K562 (cell line): ENCODE measurements at regions not wholly inside any gene's neighbourhood (a gene's known extent, or its start where the extent isn't known, plus 50 kb on each side); places are given as distances from the start of the nearest gene placed in this dataset.

Source experiments
- ATAC-seq: fragments of 200-7000 bp; cut with Tn5 transposase; 3 replicates; pipeline ENCODE4 v1.9.1; 2020; ENCODE audit warnings: moderate library complexity
- BruUV-seq: library from RNA; stranded (reverse); fragments of 400-500 nt; replicated peaks from 2 replicates; lab custom pipeline; 2021; lab: Mats Ljungman, UMichigan
- CTCF ChIA-PET: fragments of 300-600 bp; formaldehyde crosslinking; extraction: SDS; loops from one replicate; lab custom pipeline; 2021; ENCODE audit warnings: low intra/inter-chr PET ratio; lab: Yijun Ruan, JAX
- POLR2A ChIA-PET: fragments of 300-600, 350-650 bp; sonication (Branson Sonifier 250); formaldehyde crosslinking; extraction: SDS; loops from one replicate; lab custom pipeline; 2021; ENCODE audit warnings: antibody characterized with exemption, inconsistent platforms; lab: Yijun Ruan, JAX
- DNase-seq, 4 experiments: peaks; one replicate each; pipeline versions ENCODE4 v3.0.0 to v3.0.0-alpha.2; 2011 to 2018; ENCODE audit warnings: low spot score in 3 of 4, mixed read lengths in 3 of 4; ENCODE audit errors: extremely low read depth in 1 of 4
- FAIRE-seq: peaks from 2 replicates; lab custom pipeline; 2011; peaks lifted over from hg19 to GRCh38; lab: Jason Lieb, UNC
- H2AFZ ChIP-seq: 2 replicates; pipeline ENCODE4 v1.6.0; 2011; ENCODE audit warnings: low read depth, low read length, control low read depth, inconsistent platforms
- H3K27ac ChIP-seq: fragments of 200-600 bp; 3 replicates; pipeline ENCODE4 v1.8.0; 2011; ENCODE audit warnings: low read depth, mild to moderate bottlenecking, control low read depth, inconsistent platforms, low read length, moderate library complexity, mixed read lengths; ENCODE audit errors: extremely low read depth
- H3K27me3 ChIP-seq, 2 experiments: fragments of 300-600 bp in 1 of 2; 2 replicates in 1 of 2; 3 replicates in 1 of 2; pipeline versions ENCODE4 v1.6.0 to v1.8.0; 2011; ENCODE audit warnings: inconsistent platforms in 2 of 2, low read length in 2 of 2, mild to moderate bottlenecking in 1 of 2, mixed read lengths in 1 of 2, moderate library complexity in 1 of 2; ENCODE audit not compliant: control insufficient read depth in 2 of 2, insufficient read depth in 2 of 2
- H3K36me3 ChIP-seq: fragments of 300-600 bp; 3 replicates; pipeline ENCODE4 v1.8.0; 2011; ENCODE audit warnings: mild to moderate bottlenecking, low read length, inconsistent platforms; ENCODE audit not compliant: control insufficient read depth, insufficient read depth
- H3K4me1 ChIP-seq, 2 experiments: fragments of 200-600 bp in 1 of 2; replicated peaks in 1 of 2; 2 replicates in 1 of 2; 3 replicates in 1 of 2; pipeline versions ENCODE4 v1.5.1 to v1.8.0; 2011; ENCODE audit warnings: inconsistent platforms in 2 of 2, low read length in 2 of 2, mild to moderate bottlenecking in 1 of 2, mixed read lengths in 1 of 2, moderate library complexity in 1 of 2; ENCODE audit not compliant: control insufficient read depth in 2 of 2, insufficient read depth in 2 of 2
- H3K4me2 ChIP-seq: 2 replicates; pipeline ENCODE4 v1.6.1; 2011; ENCODE audit warnings: low read length, control low read depth, inconsistent platforms, mixed read lengths; ENCODE audit not compliant: insufficient read depth
- H3K4me3 ChIP-seq: fragments of 200-600 bp; sonication (generic), shearing (Covaris generic); 2 replicates; pipeline ENCODE4 v1.5.1; 2016; ENCODE audit warnings: control low read depth, inconsistent platforms
- H3K79me2 ChIP-seq: fragments of 200-600 bp; 3 replicates; pipeline ENCODE4 v1.8.0; 2011; ENCODE audit warnings: low read length, inconsistent platforms; ENCODE audit not compliant: control insufficient read depth, insufficient read depth
- H3K9ac ChIP-seq, 2 experiments: 2 replicates each; pipeline versions ENCODE4 v1.6.0 to v1.6.1; 2011; ENCODE audit warnings: low read depth in 2 of 2, low read length in 2 of 2, control low read depth in 1 of 2, inconsistent platforms in 1 of 2, mild to moderate bottlenecking in 1 of 2, mixed read lengths in 1 of 2; ENCODE audit not compliant: insufficient read depth in 1 of 2
- H3K9me1 ChIP-seq: one replicate; pipeline ENCODE4 v1.6.0; 2011; ENCODE audit warnings: inconsistent platforms, mild to moderate bottlenecking, low read length, moderate library complexity; ENCODE audit not compliant: control insufficient read depth, insufficient read depth
- H3K9me3 ChIP-seq: replicated peaks from 2 replicates; pipeline ENCODE4 v1.5.1; 2011; ENCODE audit warnings: low read depth, low read length, inconsistent platforms; ENCODE audit not compliant: control insufficient read depth, insufficient read depth
- H4K20me1 ChIP-seq: replicated peaks from 2 replicates; pipeline ENCODE4 v1.6.1; 2011; ENCODE audit warnings: low read length, inconsistent platforms, mixed read lengths; ENCODE audit not compliant: control insufficient read depth, insufficient read depth
- ARID1B ChIP-seq: fragments of 450-650 bp; IDR thresholded peaks from 2 replicates; pipeline ENCODE4 v1.6.1; 2016; ENCODE audit warnings: antibody characterized with exemption, mild to moderate bottlenecking, inconsistent platforms
- JUNB ChIP-seq: fragments of 450-650 bp; formaldehyde crosslinking; conservative IDR thresholded peaks from 2 replicates; pipeline ENCODE4 v1.4.0; 2020; ENCODE audit warnings: mild to moderate bottlenecking
- MXI1 ChIP-seq: IDR thresholded peaks from 2 replicates; pipeline ENCODE4 v1.6.1; 2011; ENCODE audit warnings: low read depth, mild to moderate bottlenecking, improper control_type of control experiment, low read length
- NFIC ChIP-seq: fragments of 450-650 bp; IDR thresholded peaks from 2 replicates; pipeline ENCODE4 v1.6.1; 2017; ENCODE audit warnings: mild to moderate bottlenecking, inconsistent platforms
- PYGO2 ChIP-seq: fragments of 450-650 bp; IDR thresholded peaks from 2 replicates; pipeline ENCODE4 v1.6.1; 2016; ENCODE audit warnings: mild to moderate bottlenecking, missing genetic modification characterization, moderate library complexity, missing compliant biosample characterization
- REST ChIP-seq, 2 experiments: fragments of 450-650 bp; formaldehyde crosslinking in 1 of 2; IDR thresholded peaks; 2 replicates each; pipeline versions ENCODE4 v1.4.0 to v1.6.1; 2014 to 2020; ENCODE audit warnings: mild to moderate bottlenecking in 2 of 2, borderline replicate concordance in 1 of 2, low read depth in 1 of 2
- ZNF224 ChIP-seq: sonication (generic); formaldehyde crosslinking; IDR thresholded peaks from 2 replicates; pipeline ENCODE4 v1.8.0; 2022; ENCODE audit warnings: mild to moderate bottlenecking, missing genetic modification reagents
- ZNF586 ChIP-seq: fragments of 450-650 bp; formaldehyde crosslinking; conservative IDR thresholded peaks from 2 replicates; pipeline ENCODE4 v1.4.0; 2020; ENCODE audit warnings: mild to moderate bottlenecking, moderate library complexity
- WGBS: fragments of 100-300 bp; shearing (Covaris generic); methylation state at CpG from one replicate; pipeline ENCODE4 v1.1.6; 2016; ENCODE audit warnings: low coverage, mixed read lengths; ENCODE audit not compliant: insufficient coverage; ENCODE audit errors: missing lambda C conversion rate; 5-methylcytosine and 5-hydroxymethylcytosine counted together
- in situ Hi-C: fragments of 300-500 bp; cut with MboI; formaldehyde crosslinking; loops from 4 replicates; pipeline ENCODE4 v1.15.0; 2018; ENCODE audit warnings: inconsistent platforms, mixed read lengths
- intact Hi-C: fragments of 100-400 bp; cut with micrococcal nuclease; formaldehyde crosslinking; loops from 2 replicates; pipeline ENCODE4 v1.14.2; 2022

DNA sequence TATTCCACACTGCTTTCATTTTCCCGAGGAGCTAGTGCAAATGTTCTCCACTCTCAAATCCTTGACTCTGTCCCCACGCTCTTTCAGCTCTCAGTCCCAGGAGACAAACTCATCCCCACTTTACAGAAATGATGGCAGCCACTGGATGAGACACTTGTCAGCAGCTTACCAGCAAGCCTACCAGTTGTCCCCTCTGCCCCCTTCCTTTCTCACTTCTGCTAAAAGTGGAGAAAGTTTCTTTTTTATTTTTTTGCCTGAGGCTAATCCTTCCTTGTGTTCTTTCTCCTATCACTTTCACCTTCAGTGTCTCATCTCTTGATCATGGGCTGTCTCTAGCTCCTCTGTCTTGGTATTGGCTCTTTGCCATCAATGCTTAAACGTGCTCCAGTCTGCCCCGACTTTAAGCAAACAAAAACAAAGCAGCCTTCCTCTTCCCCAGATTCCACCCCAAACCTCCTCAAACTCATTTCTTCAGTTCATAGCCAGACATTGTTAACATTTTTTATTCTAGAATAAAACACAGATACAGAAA is 64.5 kb downstream of the TTC32 start:
- no TSS peak for BruUV-seq
- Histone ChIP-seq H3K27ac (no peak overlapping the region), H4K20me1 (no peaks in the 10 kb centered on the region), H3K9me1 (no peaks in the 10 kb centered on the region), H3K9ac (no peak overlapping the region), H3K79me2 (no peaks in the 10 kb centered on the region), H3K4me2 (no peak overlapping the region), H3K4me3 (no peak overlapping the region), H3K9me3 (no peaks in the 10 kb centered on the region), H3K4me1 (no peaks in the 10 kb centered on the region), H3K27me3 (peaks cover 0 to 18% of the 10 kb centered on the region in 2 experiments; a peak in 2 of 5 replicates), H2AFZ (no peak overlapping the region), H3K36me3 (no peaks in the 10 kb centered on the region)
- 0% methylated on average over 4 of the region's 4 CpGs for WGBS
- CTCF ChIA-PET: no interaction called here
- no peak for DNase-seq
- in situ Hi-C loops: no loop called here
- intact Hi-C loops: no loop called here
- TF ChIP-seq NFIC (peak; percentile 61), ARID1B (no peak)
- no peak for ATAC-seq
- FAIRE-seq: no peak
- POLR2A ChIA-PET: interaction anchor here (0.6 kb wide), 1 partner anchor 108 kb away, joined by 3 read pairs; no protein-coding TSS in a partner anchor

DNA sequence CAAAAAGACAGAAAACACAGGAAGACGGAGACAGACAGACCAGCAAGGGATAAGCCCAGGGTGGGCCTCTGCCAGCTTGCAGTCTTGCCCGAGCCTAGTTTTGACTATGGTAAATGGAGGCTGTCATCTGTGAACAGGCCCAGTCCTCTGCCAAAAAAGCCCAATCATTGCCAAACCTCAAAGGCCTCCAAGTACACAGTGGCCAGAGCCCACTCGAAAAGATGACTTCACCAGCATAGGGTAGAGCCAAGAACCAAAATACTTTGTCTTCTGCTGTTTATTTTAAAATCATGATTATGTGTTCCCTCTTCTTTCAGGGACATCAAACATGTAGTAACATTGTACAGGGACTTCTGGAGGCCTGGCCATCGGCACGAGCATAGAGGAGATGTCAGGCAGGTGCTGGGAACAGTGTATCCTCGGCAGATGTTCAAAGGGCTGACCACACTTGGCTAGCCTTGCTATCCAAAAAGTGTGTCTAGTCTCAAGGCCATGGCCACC is 66.0 kb downstream of the TTC32 start:
- FAIRE-seq: no peak
- H3K27ac ChIP-seq: no peak overlapping the region
- no peak overlapping the region for H3K9ac ChIP-seq
- no peaks in the 10 kb centered on the region for H3K4me1 ChIP-seq
- no peaks in the 10 kb centered on the region for H3K9me3 ChIP-seq
- no peak overlapping the region for H2AFZ ChIP-seq
- no TSS peak for BruUV-seq
- no peaks in the 10 kb centered on the region for H3K79me2 ChIP-seq
- intact Hi-C loops: no loop called here
- ChIA-PET POLR2A (no interaction called here), CTCF (no interaction called here)
- no peak overlapping the region for H3K4me3 ChIP-seq
- H3K4me2 ChIP-seq: no peak overlapping the region
- no peak for ATAC-seq
- in situ Hi-C loops: no loop called here
- H3K36me3 ChIP-seq: no peaks in the 10 kb centered on the region
- DNase-seq: no peak
- H3K9me1 ChIP-seq: no peaks in the 10 kb centered on the region
- 6% methylated on average over 6 of the region's 6 CpGs for WGBS
- peaks cover 0 to 9% of the 10 kb centered on the region in 2 experiments; a peak in 1 of 5 replicates for H3K27me3 ChIP-seq
- H4K20me1 ChIP-seq: no peaks in the 10 kb centered on the region
- TF ChIP-seq REST (IDR thresholded peaks at IDR 0.05; ENCODE audit: borderline replicate concordance) (no peak), REST (CRISPR knock-in tag; IDR thresholded peaks at IDR 0.05; ENCODE audit: low read depth) (no peak), MXI1 (no peak), PYGO2 (tag) (no peak), ZNF586 (CRISPR knock-in tag) (no peak), ZNF224 (no peak), JUNB (CRISPR knock-in tag) (no peak)
